ENCODE measurements at regions not wholly inside any gene's neighbourhood (a gene's known extent, or its start where the extent isn't known, plus 50 kb on each side); places are given as distances from the start of the nearest gene placed in this dataset.

- H4K12ac ChIP-seq (ENCODE audit: low read depth, low read length), result no peak overlapping the region
- H3K23ac ChIP-seq (ENCODE audit: low read length), result no peak overlapping the region
- no peak overlapping the region for H2BK120ac ChIP-seq (ENCODE audit: insufficient read depth, low read length, poor library complexity)
- H3K79me2 ChIP-seq (ENCODE audit: control insufficient read depth, insufficient read depth, low read length, poor library complexity), result no peaks in the 10 kb centered on the region
- H3K4me2 ChIP-seq (ENCODE audit: low read length), result no peak overlapping the region
- H2BK12ac ChIP-seq (ENCODE audit: low read length), result no peak overlapping the region
- H3K27me3 ChIP-seq (ENCODE audit: insufficient read depth, low read length), result no peaks in the 10 kb centered on the region
- H4K91ac ChIP-seq (ENCODE audit: low read depth, low read length), result no peak overlapping the region
- peaks cover 2% of the 10 kb centered on the region for H3K79me1 ChIP-seq (ENCODE audit: low read length)
- H3K27ac ChIP-seq (ENCODE audit: low read depth, low read length), result no peak overlapping the region
- no peaks in the 10 kb centered on the region for H3K36me3 ChIP-seq (ENCODE audit: control insufficient read depth in 1 of 2, insufficient read depth in 2 of 2, low read length in 2 of 2)
- H2AFZ ChIP-seq (ENCODE audit: insufficient read depth, low read length, poor library complexity), result no peak overlapping the region
- no peak overlapping the region for H3K4me3 ChIP-seq (ENCODE audit: low read depth, low read length)
- no peaks in the 10 kb centered on the region for H3K4me1 ChIP-seq (ENCODE audit: control insufficient read depth in 1 of 2, insufficient read depth in 2 of 2, low read length in 2 of 2)
- DNase-seq, result no peak
- no peak overlapping the region for H4K8ac ChIP-seq (ENCODE audit: low read depth, low read length)
- no peak overlapping the region for H3K4ac ChIP-seq (ENCODE audit: low read depth, low read length)
- H3K18ac ChIP-seq (ENCODE audit: low read length), result no peak overlapping the region
- WGBS (ENCODE audit: extremely low coverage, insufficient coverage, insufficient read length), result no CpG with 5 or more reads among the region's 5 CpGs
- no peak overlapping the region for H2BK5ac ChIP-seq (ENCODE audit: low read depth, low read length, poor library complexity)
- H3K9ac ChIP-seq (ENCODE audit: low read length), result no peak overlapping the region
- no peaks in the 10 kb centered on the region for H3K9me3 ChIP-seq (ENCODE audit: insufficient read depth, low read depth, low read length)
- H2AK5ac ChIP-seq (ENCODE audit: low read length), result no peak overlapping the region
- H3K14ac ChIP-seq (ENCODE audit: low read length), result no peak overlapping the region
Measured at GRCh38 chr12:24044941-24045703, 95.7 kb upstream of the SOX5 start.

DNA sequence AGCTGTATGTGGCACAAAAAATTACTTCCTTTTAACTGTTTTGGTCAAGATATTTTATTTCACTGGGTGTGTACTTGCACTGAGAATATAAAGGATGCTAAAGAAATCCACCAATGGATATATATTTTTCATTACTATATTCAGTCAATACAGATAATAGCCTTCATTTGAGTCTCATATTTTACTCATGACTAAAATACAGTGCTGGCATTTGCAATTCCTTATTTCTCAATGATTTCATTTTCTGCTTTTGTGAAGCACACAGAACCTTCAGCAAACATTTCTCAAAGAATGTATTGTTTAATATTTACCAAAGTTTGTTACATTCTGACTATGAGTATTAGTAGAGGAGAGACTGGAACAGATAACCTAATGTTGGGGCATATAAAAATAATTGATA lies 93.2 kb upstream of the SOX5 start:
- Histone ChIP-seq H3K4me2 (ENCODE audit: low read length) (no peak overlapping the region), H3K14ac (ENCODE audit: low read length) (no peak overlapping the region)

GRCh38 chr12:24039113-24039525 lies 89.6 kb upstream of the SOX5 start:
- no peak overlapping the region for H2BK5ac ChIP-seq (ENCODE audit: low read depth, low read length, poor library complexity)
- no CpG with 5 or more reads among the region's 1 CpG for WGBS (ENCODE audit: extremely low coverage, insufficient coverage, insufficient read length)
- no peaks in the 10 kb centered on the region for H3K4me1 ChIP-seq (ENCODE audit: control insufficient read depth in 1 of 2, insufficient read depth in 2 of 2, low read length in 2 of 2)
- no peak overlapping the region for H3K9ac ChIP-seq (ENCODE audit: low read length)
- no peak overlapping the region for H2AK5ac ChIP-seq (ENCODE audit: low read length)
- no peak overlapping the region for H4K12ac ChIP-seq (ENCODE audit: low read depth, low read length)
- H3K36me3 ChIP-seq (ENCODE audit: control insufficient read depth in 1 of 2, insufficient read depth in 2 of 2, low read length in 2 of 2), result no peaks in the 10 kb centered on the region
- H3K9me3 ChIP-seq (ENCODE audit: insufficient read depth, low read depth, low read length), result no peaks in the 10 kb centered on the region
- H3K23ac ChIP-seq (ENCODE audit: low read length), result no peak overlapping the region
- H3K18ac ChIP-seq (ENCODE audit: low read length), result no peak overlapping the region
- H4K91ac ChIP-seq (ENCODE audit: low read depth, low read length), result no peak overlapping the region
- H2BK120ac ChIP-seq (ENCODE audit: insufficient read depth, low read length, poor library complexity), result no peak overlapping the region
- H3K79me2 ChIP-seq (ENCODE audit: control insufficient read depth, insufficient read depth, low read length, poor library complexity), result no peaks in the 10 kb centered on the region
- no peak for DNase-seq
- H3K27me3 ChIP-seq (ENCODE audit: insufficient read depth, low read length), result no peaks in the 10 kb centered on the region
- H3K27ac ChIP-seq (ENCODE audit: low read depth, low read length), result no peak overlapping the region
- no peak overlapping the region for H3K4ac ChIP-seq (ENCODE audit: low read depth, low read length)
- H4K8ac ChIP-seq (ENCODE audit: low read depth, low read length), result no peak overlapping the region
- H3K14ac ChIP-seq (ENCODE audit: low read length), result no peak overlapping the region
- H3K4me2 ChIP-seq (ENCODE audit: low read length), result no peak overlapping the region
- H3K4me3 ChIP-seq (ENCODE audit: low read depth, low read length), result no peak overlapping the region
- no peak overlapping the region for H2AFZ ChIP-seq (ENCODE audit: insufficient read depth, low read length, poor library complexity)
- no peak overlapping the region for H2BK12ac ChIP-seq (ENCODE audit: low read length)
- H3K79me1 ChIP-seq (ENCODE audit: low read length), result no peaks in the 10 kb centered on the region

More for the DNA sequence above, 93.2 kb upstream of the SOX5 start:
- Histone ChIP-seq H3K79me2 (ENCODE audit: control insufficient read depth, insufficient read depth, low read length, poor library complexity) (no peaks in the 10 kb centered on the region), H3K4ac (ENCODE audit: low read depth, low read length) (no peak overlapping the region), H3K36me3 (ENCODE audit: control insufficient read depth in 1 of 2, insufficient read depth in 2 of 2, low read length in 2 of 2) (no peaks in the 10 kb centered on the region), H2BK12ac (ENCODE audit: low read length) (no peak overlapping the region), H2AFZ (ENCODE audit: insufficient read depth, low read length, poor library complexity) (no peak overlapping the region), H3K9ac (ENCODE audit: low read length) (no peak overlapping the region), H4K12ac (ENCODE audit: low read depth, low read length) (no peak overlapping the region), H3K79me1 (ENCODE audit: low read length) (peaks cover 2% of the 10 kb centered on the region), H4K8ac (ENCODE audit: low read depth, low read length) (no peak overlapping the region), H3K23ac (ENCODE audit: low read length) (no peak overlapping the region), H2BK5ac (ENCODE audit: low read depth, low read length, poor library complexity) (no peak overlapping the region), H3K4me3 (ENCODE audit: low read depth, low read length) (no peak overlapping the region), H3K18ac (ENCODE audit: low read length) (no peak overlapping the region), H2AK5ac (ENCODE audit: low read length) (no peak overlapping the region), H2BK120ac (ENCODE audit: insufficient read depth, low read length, poor library complexity) (no peak overlapping the region), H3K9me3 (ENCODE audit: insufficient read depth, low read depth, low read length) (no peaks in the 10 kb centered on the region), H4K91ac (ENCODE audit: low read depth, low read length) (no peak overlapping the region), H3K4me1 (ENCODE audit: control insufficient read depth in 1 of 2, insufficient read depth in 2 of 2, low read length in 2 of 2) (no peaks in the 10 kb centered on the region), H3K27ac (ENCODE audit: low read depth, low read length) (no peak overlapping the region), H3K27me3 (ENCODE audit: insufficient read depth, low read length) (no peaks in the 10 kb centered on the region)
- DNase-seq, result no peak

DNA sequence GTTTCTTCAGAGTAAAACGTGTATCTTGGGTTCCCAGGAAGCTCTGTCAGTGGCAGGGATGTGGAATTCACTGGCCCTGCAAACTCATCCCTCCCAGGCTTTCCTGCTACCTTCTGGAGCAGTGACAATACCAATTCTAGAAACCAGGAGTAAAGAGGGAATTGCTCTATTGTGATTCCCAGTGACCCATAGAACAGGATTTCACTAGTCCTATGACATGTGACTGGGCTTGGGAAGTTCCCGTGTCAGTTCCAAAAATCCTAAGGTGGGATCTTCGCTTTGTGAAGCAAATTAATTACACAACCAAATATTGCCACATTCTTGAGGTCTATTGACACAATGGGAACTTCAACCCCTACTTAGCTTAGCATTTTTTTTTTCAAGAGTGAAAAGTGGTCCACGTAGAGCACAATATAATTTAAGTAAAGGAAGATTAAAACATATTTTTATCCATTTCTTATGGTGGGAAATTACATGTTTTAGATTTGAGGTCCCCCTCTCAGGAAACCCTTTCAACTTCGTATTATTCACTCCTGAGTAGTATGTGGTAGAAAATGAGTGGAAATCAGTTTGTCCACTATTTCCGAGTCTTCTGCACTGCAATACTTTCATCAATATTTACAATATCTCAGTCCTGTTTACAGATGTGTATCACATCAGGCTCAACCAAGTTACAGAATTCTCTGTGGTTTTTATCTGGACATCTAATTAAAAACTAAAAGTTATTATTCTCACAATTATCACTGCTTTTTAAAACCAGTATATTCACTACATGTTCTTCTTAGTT lies 88.9 kb upstream of the SOX5 start:
- no peak overlapping the region for H3K4ac ChIP-seq (ENCODE audit: low read depth, low read length)
- no peak overlapping the region for H2AFZ ChIP-seq (ENCODE audit: insufficient read depth, low read length, poor library complexity)
- no peaks in the 10 kb centered on the region for H3K9me3 ChIP-seq (ENCODE audit: insufficient read depth, low read depth, low read length)
- H3K27me3 ChIP-seq (ENCODE audit: insufficient read depth, low read length), result no peaks in the 10 kb centered on the region
- no CpG with 5 or more reads among the region's 6 CpGs for WGBS (ENCODE audit: extremely low coverage, insufficient coverage, insufficient read length)
- no peak overlapping the region for H3K27ac ChIP-seq (ENCODE audit: low read depth, low read length)
- no peak overlapping the region for H3K4me3 ChIP-seq (ENCODE audit: low read depth, low read length)
- H3K36me3 ChIP-seq (ENCODE audit: control insufficient read depth in 1 of 2, insufficient read depth in 2 of 2, low read length in 2 of 2), result no peaks in the 10 kb centered on the region
- H3K79me2 ChIP-seq (ENCODE audit: control insufficient read depth, insufficient read depth, low read length, poor library complexity), result no peaks in the 10 kb centered on the region
- no peak overlapping the region for H2BK120ac ChIP-seq (ENCODE audit: insufficient read depth, low read length, poor library complexity)
- no peak overlapping the region for H3K4me2 ChIP-seq (ENCODE audit: low read length)
- no peak overlapping the region for H3K14ac ChIP-seq (ENCODE audit: low read length)
- no peaks in the 10 kb centered on the region for H3K4me1 ChIP-seq (ENCODE audit: control insufficient read depth in 1 of 2, insufficient read depth in 2 of 2, low read length in 2 of 2)
- H3K23ac ChIP-seq (ENCODE audit: low read length), result no peak overlapping the region
- no peak overlapping the region for H3K18ac ChIP-seq (ENCODE audit: low read length)
- H2BK5ac ChIP-seq (ENCODE audit: low read depth, low read length, poor library complexity), result no peak overlapping the region
- H3K79me1 ChIP-seq (ENCODE audit: low read length), result no peaks in the 10 kb centered on the region
- no peak overlapping the region for H4K12ac ChIP-seq (ENCODE audit: low read depth, low read length)
- H2AK5ac ChIP-seq (ENCODE audit: low read length), result no peak overlapping the region
- H3K9ac ChIP-seq (ENCODE audit: low read length), result no peak overlapping the region
- H2BK12ac ChIP-seq (ENCODE audit: low read length), result no peak overlapping the region
- H4K8ac ChIP-seq (ENCODE audit: low read depth, low read length), result no peak overlapping the region
- H4K91ac ChIP-seq (ENCODE audit: low read depth, low read length), result no peak overlapping the region
- DNase-seq, result no peak

Measured in trophoblast cell (in vitro differentiated cells and primary cell).